Adrenal gland (tissue), 9 donors: ENCODE measurements at regions not wholly inside any gene's neighbourhood (a gene's known extent, or its start where the extent isn't known, plus 50 kb on each side); places are given as distances from the start of the nearest gene placed in this dataset.

ENCODE experiments used
- DNase-seq, 7 donors: peaks; one replicate each; pipeline ENCODE4 v3.0.0-alpha.2; 2019 to 2020
- H3K27ac ChIP-seq, 5 donors: fragments of 200-600 bp; sonication (generic) in 4 of 5; 1 replicate in 3 of 5; 2 replicates in 2 of 5; pipeline versions ENCODE4 v1.5.1 to v1.8.0; 2016 to 2020; ENCODE audit warnings: mild to moderate bottlenecking in 1 of 5
- H3K27me3 ChIP-seq: fragments of 200-600 bp; 2 replicates; pipeline ENCODE4 v1.8.0; 2021
- H3K36me3 ChIP-seq, 2 donors: fragments of 200-600 bp; replicated peaks in 1 of 2; 1 replicate in 1 of 2; 2 replicates in 1 of 2; pipeline versions ENCODE4 v1.5.1 to v1.8.0; 2018 to 2022
- H3K4me1 ChIP-seq, 2 donors: fragments of 200-600 bp; replicated peaks in 1 of 2; 1 replicate in 1 of 2; 2 replicates in 1 of 2; pipeline versions ENCODE4 v1.5.1 to v1.8.0; 2018 to 2021
- H3K4me3 ChIP-seq, 4 donors: fragments of 200-600 bp; sonication (generic) in 3 of 4; one replicate each; pipeline ENCODE4 v1.5.1; 2016 to 2018
- H3K9me3 ChIP-seq, 3 donors: fragments of 200-600 bp; sonication (generic) in 1 of 3; replicated peaks in 1 of 3; 1 replicate in 2 of 3; 2 replicates in 1 of 3; pipeline versions ENCODE4 v1.5.1 to v1.8.0; 2016 to 2021
- POLR2A ChIP-seq, 2 donors: fragments of 450-650 bp; IDR thresholded peaks; one replicate each; pipeline ENCODE4 v1.6.1; 2017; ENCODE audit warnings: antibody characterized with exemption in 2 of 2, mild to moderate bottlenecking in 2 of 2, moderate library complexity in 1 of 2
- WGBS, 4 donors: extraction: QIAGEN DNeasy Blood & Tissue Kit in 2 of 4; methylation state at CpG; one replicate each; pipeline versions ENCODE4 v1.1.5 to v1.1.7; 2013 to 2017; 5-methylcytosine and 5-hydroxymethylcytosine counted together
- intact Hi-C, 2 donors: fragments of 100-400 bp; cut with DNase I; formaldehyde crosslinking; loops; one replicate each; pipeline versions ENCODE4 v1.14.1 to v1.15.0; 2022 to 2023
- TF ChIP-seq, protein P1 (sequence below), 6 experiments: fragments of 450-650 bp in 4 of 6; fragments of 200-600 bp in 2 of 6; sonication (generic) in 1 of 6; IDR thresholded peaks; 1 replicate in 5 of 6; 2 replicates in 1 of 6; pipeline versions ENCODE4 v1.5.1 to v1.8.0; 2016 to 2021; ENCODE audit warnings: antibody characterized with exemption in 6 of 6, mild to moderate bottlenecking in 2 of 6, moderate library complexity in 1 of 6
- donor health status: healthy with polysubstance abuse.
- donor health status: Bipolar disorder and iron deficiency.
- donor health status: DM: yes; HTN: yes; CAD: no.
- donor health status: DM: no; HTN: no; CAD: no.
- donor health status: DM: no; HTN: no; CAD: no.

- no peaks in the 10 kb centered on the region for H3K36me3 ChIP-seq
- no peak for DNase-seq
- TF ChIP-seq, protein P1, sequence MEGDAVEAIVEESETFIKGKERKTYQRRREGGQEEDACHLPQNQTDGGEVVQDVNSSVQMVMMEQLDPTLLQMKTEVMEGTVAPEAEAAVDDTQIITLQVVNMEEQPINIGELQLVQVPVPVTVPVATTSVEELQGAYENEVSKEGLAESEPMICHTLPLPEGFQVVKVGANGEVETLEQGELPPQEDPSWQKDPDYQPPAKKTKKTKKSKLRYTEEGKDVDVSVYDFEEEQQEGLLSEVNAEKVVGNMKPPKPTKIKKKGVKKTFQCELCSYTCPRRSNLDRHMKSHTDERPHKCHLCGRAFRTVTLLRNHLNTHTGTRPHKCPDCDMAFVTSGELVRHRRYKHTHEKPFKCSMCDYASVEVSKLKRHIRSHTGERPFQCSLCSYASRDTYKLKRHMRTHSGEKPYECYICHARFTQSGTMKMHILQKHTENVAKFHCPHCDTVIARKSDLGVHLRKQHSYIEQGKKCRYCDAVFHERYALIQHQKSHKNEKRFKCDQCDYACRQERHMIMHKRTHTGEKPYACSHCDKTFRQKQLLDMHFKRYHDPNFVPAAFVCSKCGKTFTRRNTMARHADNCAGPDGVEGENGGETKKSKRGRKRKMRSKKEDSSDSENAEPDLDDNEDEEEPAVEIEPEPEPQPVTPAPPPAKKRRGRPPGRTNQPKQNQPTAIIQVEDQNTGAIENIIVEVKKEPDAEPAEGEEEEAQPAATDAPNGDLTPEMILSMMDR (IDR thresholded peaks at IDR 0.05), result no peak
- TF ChIP-seq POLR2A (IDR thresholded peaks at IDR 0.05), result no peak
- intact Hi-C loops, result no loop called here
- no peaks in the 10 kb centered on the region for H3K4me1 ChIP-seq
- H3K4me3 ChIP-seq, result no peak overlapping the region
- H3K9me3 ChIP-seq, result no peaks in the 10 kb centered on the region
- WGBS, 4 donors, result 65 to 72% (median 67%) methylated on average over 3 of the region's 3 CpGs
- H3K27ac ChIP-seq, result no peak overlapping the region
- no peaks in the 10 kb centered on the region for H3K27me3 ChIP-seq
These were observed 290.2 kb downstream of the AKAIN1 start for GRCh38 chr18:4906856-4907255.

DNA sequence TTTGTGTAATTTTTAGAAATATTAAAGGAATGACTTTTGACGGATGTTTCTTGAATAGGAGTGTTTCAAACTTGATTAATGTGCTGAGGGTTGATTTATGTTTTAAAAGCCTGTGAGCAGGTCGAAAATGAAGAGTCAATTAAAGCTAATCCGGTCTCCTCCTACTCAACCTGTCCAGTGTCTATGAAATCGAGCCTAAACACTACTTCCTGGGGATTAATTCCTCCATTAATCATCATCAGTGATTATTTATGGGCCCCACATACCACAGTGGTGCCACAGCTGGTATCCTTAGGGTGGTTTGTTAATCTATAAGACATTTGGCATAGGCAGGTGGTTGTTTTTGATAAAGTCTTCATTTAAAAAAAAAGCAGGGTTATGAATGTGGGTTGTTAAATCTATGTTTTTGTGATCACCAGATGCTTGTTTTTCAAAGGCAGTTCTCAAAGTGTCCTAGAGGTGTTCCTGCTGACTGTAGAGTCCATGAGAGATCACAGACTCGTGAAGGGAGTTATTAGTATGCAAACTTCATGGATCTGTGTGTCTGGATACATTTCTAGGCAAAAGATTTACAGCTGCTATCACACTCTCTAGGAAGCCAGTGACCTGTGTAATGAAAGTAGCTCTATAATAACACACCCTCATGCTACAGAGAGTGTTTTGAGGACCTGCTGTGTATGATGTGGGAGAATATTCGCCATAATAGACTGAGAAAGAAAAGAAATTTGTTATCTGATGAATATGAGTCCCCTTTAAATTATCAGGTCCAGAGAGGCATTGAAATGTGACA is 308.6 kb downstream of the AKAIN1 start:
- no peaks in the 10 kb centered on the region for H3K36me3 ChIP-seq
- no peak overlapping the region for H3K27ac ChIP-seq
- H3K27me3 ChIP-seq, result no peaks in the 10 kb centered on the region
- no peaks in the 10 kb centered on the region for H3K4me1 ChIP-seq
- no peak overlapping the region for H3K4me3 ChIP-seq
- no peak for TF ChIP-seq POLR2A (IDR thresholded peaks at IDR 0.05)
- TF ChIP-seq, protein P1 (IDR thresholded peaks at IDR 0.05), result no peak
- 37 to 48% (median 42%) methylated on average over 6 of the region's 6 CpGs for WGBS, 4 donors
- intact Hi-C loops, result no loop called here
- no peak for DNase-seq
- H3K9me3 ChIP-seq, result peaks cover 0 to 4% (median 0%) of the 10 kb centered on the region in 3 donors

DNA sequence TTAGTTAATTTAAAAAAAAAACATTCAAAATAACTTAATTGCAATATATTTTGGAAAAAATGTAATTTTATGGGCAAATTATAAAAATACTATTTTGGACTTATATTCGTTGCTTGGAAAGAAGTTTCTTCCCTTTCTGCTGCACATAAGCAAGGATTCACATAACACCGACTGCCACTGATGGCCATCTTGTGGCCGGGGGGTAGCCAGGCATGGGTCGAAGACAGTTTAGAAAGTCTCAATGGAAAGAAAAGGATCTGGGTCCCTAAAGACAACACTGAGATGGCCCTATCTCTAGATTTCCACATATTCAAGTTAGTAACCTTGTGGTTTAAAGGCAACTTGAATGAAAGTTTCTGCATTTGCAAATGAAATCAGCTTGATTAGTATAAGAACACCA is 318.6 kb downstream of the AKAIN1 start:
- H3K27me3 ChIP-seq, result no peaks in the 10 kb centered on the region
- H3K4me1 ChIP-seq, result no peaks in the 10 kb centered on the region
- no peak for DNase-seq
- 71 to 79% (median 76%) methylated on average over 4 of the region's 4 CpGs for WGBS, 4 donors
- no peak for TF ChIP-seq POLR2A (IDR thresholded peaks at IDR 0.05)
- TF ChIP-seq, protein P1 (IDR thresholded peaks at IDR 0.05), result no peak
- no peak overlapping the region for H3K4me3 ChIP-seq
- no peaks in the 10 kb centered on the region for H3K36me3 ChIP-seq
- intact Hi-C loops, result no loop called here
- H3K9me3 ChIP-seq, result no peaks in the 10 kb centered on the region
- no peak overlapping the region for H3K27ac ChIP-seq

DNA sequence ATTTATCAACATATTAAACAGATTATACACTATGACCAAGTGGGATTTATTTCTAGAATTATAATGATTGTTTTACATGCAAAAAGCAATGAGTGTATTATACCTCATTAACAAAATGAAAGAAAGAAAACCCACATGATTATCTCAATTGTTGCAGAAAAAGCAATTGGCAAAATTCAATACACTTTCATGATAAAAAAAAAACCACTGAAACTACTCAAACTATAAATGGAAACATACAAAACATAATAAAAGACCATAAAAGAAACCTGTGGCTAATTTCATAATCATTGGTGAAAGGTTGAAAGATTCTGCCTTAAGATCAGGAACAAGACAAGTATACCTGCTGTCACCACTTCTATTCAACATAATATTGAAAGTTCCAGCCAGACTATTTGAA is 325.9 kb downstream of the AKAIN1 start:
- TF ChIP-seq POLR2A (IDR thresholded peaks at IDR 0.05), result no peak
- TF ChIP-seq, protein P1 (IDR thresholded peaks at IDR 0.05), result no peak
- H3K4me3 ChIP-seq, result no peak overlapping the region
- H3K4me1 ChIP-seq, result no peaks in the 10 kb centered on the region
- H3K27me3 ChIP-seq, result no peaks in the 10 kb centered on the region
- H3K27ac ChIP-seq, result no peak overlapping the region
- intact Hi-C loops, result no loop called here
- H3K9me3 ChIP-seq, result no peaks in the 10 kb centered on the region
- no peak for DNase-seq
- no peaks in the 10 kb centered on the region for H3K36me3 ChIP-seq
